H9 (cell line): ENCODE measurements at regions not wholly inside any gene's neighbourhood (a gene's known extent, or its start where the extent isn't known, plus 50 kb on each side); places are given as distances from the start of the nearest gene placed in this dataset.
A peak's percentile ranks its signal among the peaks of the same experiment; 100 is the strongest.

Experiments
- DNase-seq: peaks from one replicate; pipeline ENCODE4 v3.0.0-alpha.2; 2017
- H2AFZ ChIP-seq: one replicate; pipeline ENCODE4 v1.6.1; 2013; ENCODE audit warnings: mild to moderate bottlenecking, low read length, control low read depth, moderate library complexity
- H2AK5ac ChIP-seq: 2 replicates; pipeline ENCODE4 v1.6.1; 2013; ENCODE audit warnings: low read length, control low read depth, mixed read lengths; ENCODE audit not compliant: insufficient read length
- H2BK120ac ChIP-seq: one replicate; pipeline ENCODE4 v1.6.1; 2013; ENCODE audit warnings: low read depth, mild to moderate bottlenecking, low read length, control low read depth, inconsistent platforms; ENCODE audit not compliant: poor library complexity, severe bottlenecking
- H2BK12ac ChIP-seq: 2 replicates; pipeline ENCODE4 v1.6.1; 2013; ENCODE audit warnings: low read length, control low read depth, mixed read lengths, low read depth; ENCODE audit not compliant: insufficient read length
- H2BK15ac ChIP-seq: 2 replicates; pipeline ENCODE4 v1.6.1; 2013; ENCODE audit warnings: low read depth, low read length, control low read depth
- H2BK20ac ChIP-seq: one replicate; pipeline ENCODE4 v1.6.1; 2013; ENCODE audit warnings: low read depth, mild to moderate bottlenecking, low read length, control low read depth, inconsistent platforms; ENCODE audit not compliant: poor library complexity, severe bottlenecking
- H2BK5ac ChIP-seq: 2 replicates; pipeline ENCODE4 v1.6.1; 2013; ENCODE audit warnings: low read length, control low read depth, mixed read lengths; ENCODE audit not compliant: insufficient read length
- H3K14ac ChIP-seq: 2 replicates; pipeline ENCODE4 v1.6.1; 2013; ENCODE audit warnings: low read length, control low read depth; ENCODE audit not compliant: insufficient read depth
- H3K18ac ChIP-seq: 2 replicates; pipeline ENCODE4 v1.6.1; 2013; ENCODE audit warnings: low read depth, mild to moderate bottlenecking, mixed read lengths, low read length, control low read depth; ENCODE audit not compliant: insufficient read length
- H3K23ac ChIP-seq: 2 replicates; pipeline ENCODE4 v1.6.1; 2013; ENCODE audit warnings: low read length, control low read depth, mixed read lengths, low read depth; ENCODE audit not compliant: insufficient read length
- H3K23me2 ChIP-seq: 2 replicates; pipeline ENCODE4 v1.6.1; 2013; ENCODE audit warnings: low read depth, mild to moderate bottlenecking, mixed read lengths, low read length, control low read depth; ENCODE audit not compliant: insufficient read length, poor library complexity, severe bottlenecking
- H3K27ac ChIP-seq: 2 replicates; pipeline ENCODE4 v1.5.1; 2013; ENCODE audit warnings: low read length, control low read depth, mixed read lengths, low read depth; ENCODE audit not compliant: insufficient read length
- H3K27me3 ChIP-seq: 2 replicates; pipeline ENCODE4 v1.6.1; 2013; ENCODE audit warnings: low read length, control low read depth, inconsistent platforms; ENCODE audit not compliant: insufficient read depth
- H3K4ac ChIP-seq: 2 replicates; pipeline ENCODE4 v1.6.1; 2013; ENCODE audit warnings: low read depth, mild to moderate bottlenecking, control low read depth, inconsistent platforms, low read length, moderate library complexity
- H3K4me1 ChIP-seq: 2 replicates; pipeline ENCODE4 v1.6.1; 2013; ENCODE audit warnings: low read length, control low read depth, inconsistent platforms; ENCODE audit not compliant: insufficient read depth
- H3K4me2 ChIP-seq: 2 replicates; pipeline ENCODE4 v1.6.1; 2013; ENCODE audit warnings: low read length, control low read depth, mixed read lengths; ENCODE audit not compliant: insufficient read length, insufficient read depth
- H3K56ac ChIP-seq: 2 replicates; pipeline ENCODE4 v1.6.1; 2013; ENCODE audit warnings: low read depth, mild to moderate bottlenecking, mixed read lengths, low read length, control low read depth; ENCODE audit not compliant: insufficient read length
- H3K79me1 ChIP-seq: 2 replicates; pipeline ENCODE4 v1.6.1; 2013; ENCODE audit warnings: low read depth, mild to moderate bottlenecking, moderate library complexity, low read length, control low read depth, inconsistent platforms; ENCODE audit not compliant: insufficient read depth, poor library complexity, severe bottlenecking
- H3K79me2 ChIP-seq: 2 replicates; pipeline ENCODE4 v1.6.1; 2013; ENCODE audit warnings: low read length, control low read depth, inconsistent platforms; ENCODE audit not compliant: insufficient read depth
- H3K9ac ChIP-seq: 2 replicates; pipeline ENCODE4 v1.6.1; 2013; ENCODE audit warnings: low read length, control low read depth, mixed read lengths; ENCODE audit not compliant: insufficient read length; ENCODE audit errors: extremely low read depth
- H3K9me3 ChIP-seq: one replicate; pipeline ENCODE4 v1.6.1; 2013; ENCODE audit warnings: low read depth, low read length, inconsistent platforms; ENCODE audit not compliant: control insufficient read depth
- H3T11ph ChIP-seq: one replicate; pipeline ENCODE4 v1.6.1; 2013; ENCODE audit warnings: mild to moderate bottlenecking, low read length, control low read depth, inconsistent platforms
- H4K20me1 ChIP-seq: one replicate; pipeline ENCODE4 v1.6.1; 2013; ENCODE audit not compliant: control insufficient read depth, insufficient read length, insufficient read depth
- H4K5ac ChIP-seq: 2 replicates; pipeline ENCODE4 v1.6.1; 2013; ENCODE audit warnings: low read depth, mild to moderate bottlenecking, mixed read lengths, low read length, control low read depth; ENCODE audit not compliant: insufficient read length
- H4K8ac ChIP-seq: replicated peaks from 2 replicates; pipeline ENCODE4 v1.6.1; 2013; ENCODE audit warnings: low read length, control low read depth, mixed read lengths, low read depth; ENCODE audit not compliant: insufficient read length
- H4K91ac ChIP-seq: 2 replicates; pipeline ENCODE4 v1.6.1; 2013; ENCODE audit warnings: low read depth, mild to moderate bottlenecking, moderate library complexity, mixed read lengths, low read length, control low read depth; ENCODE audit not compliant: insufficient read length
- H3K27ac Mint-ChIP-seq, 3 experiments: 2 replicates in 2 of 3; 3 replicates in 1 of 3; pipeline ENCODE4 v1.8.0; 2020 to 2021; ENCODE audit warnings: mixed read lengths in 3 of 3, mild to moderate bottlenecking in 1 of 3, moderate library complexity in 1 of 3
- H3K27me3 Mint-ChIP-seq: 2 replicates; pipeline ENCODE4 v1.8.0; 2021; ENCODE audit warnings: low read depth, mild to moderate bottlenecking, moderate library complexity, mixed read lengths
- H3K36me3 Mint-ChIP-seq, 3 experiments: 2 replicates in 2 of 3; 3 replicates in 1 of 3; pipeline ENCODE4 v1.8.0; 2020 to 2021; ENCODE audit warnings: low read depth in 3 of 3, mixed read lengths in 3 of 3; ENCODE audit not compliant: insufficient read depth in 1 of 3
- H3K4me1 Mint-ChIP-seq, 2 experiments: 2 replicates each; pipeline ENCODE4 v1.8.0; 2020; ENCODE audit warnings: mixed read lengths in 2 of 2
- H3K4me3 Mint-ChIP-seq, 2 experiments: 2 replicates in 1 of 2; 3 replicates in 1 of 2; pipeline ENCODE4 v1.8.0; 2020 to 2021; ENCODE audit warnings: mild to moderate bottlenecking in 2 of 2, mixed read lengths in 2 of 2, moderate library complexity in 1 of 2
- H3K9me3 Mint-ChIP-seq, 2 experiments: 2 replicates in 1 of 2; 3 replicates in 1 of 2; pipeline ENCODE4 v1.8.0; 2020; ENCODE audit warnings: mild to moderate bottlenecking in 2 of 2, mixed read lengths in 2 of 2, moderate library complexity in 1 of 2
- CTCF ChIP-seq: fragments of 200-600 bp; sonication (generic); conservative IDR thresholded peaks from 3 replicates; pipeline ENCODE4 v1.8.0; 2021; ENCODE audit warnings: antibody characterized with exemption, mild to moderate bottlenecking
- WGBS: extraction: QIAGEN DNeasy Blood & Tissue Kit; methylation state at CpG from one replicate; pipeline ENCODE4 v1.1.7; 2013; ENCODE audit warnings: missing lambda C conversion rate, low lambda C conversion rate, mixed read lengths; ENCODE audit not compliant: insufficient read length; ENCODE audit errors: extremely low coverage; 5-methylcytosine and 5-hydroxymethylcytosine counted together

- no CpG with 5 or more reads among the region's 2 CpGs for WGBS
- no peak overlapping the region for H4K91ac ChIP-seq
- no peak for TF ChIP-seq CTCF
- no peaks in the 10 kb centered on the region for H3K79me2 ChIP-seq
- H4K8ac ChIP-seq, result no peak overlapping the region
- peaks cover 5 to 9% of the 10 kb centered on the region in 2 experiments for H3K4me1 Mint-ChIP-seq
- no peak overlapping the region for H3K4ac ChIP-seq
- H3K4me2 ChIP-seq, result no peak overlapping the region
- H2BK20ac ChIP-seq, result no peak overlapping the region
- no peaks in the 10 kb centered on the region for H3K23me2 ChIP-seq
- H3K9me3 ChIP-seq, result no peaks in the 10 kb centered on the region
- H3K9ac ChIP-seq, result no peak overlapping the region
- H3K27ac ChIP-seq, result no peak overlapping the region
- no peak overlapping the region for H2BK5ac ChIP-seq
- H3K27me3 Mint-ChIP-seq, result no peaks in the 10 kb centered on the region; the same call in 1 of the 2 replicates
- H3K23ac ChIP-seq, result no peak overlapping the region
- H3K18ac ChIP-seq, result no peak overlapping the region
- H2BK120ac ChIP-seq, result no peak overlapping the region
- H2AK5ac ChIP-seq, result no peak overlapping the region
- no peak overlapping the region for H2BK15ac ChIP-seq
- H4K20me1 ChIP-seq, result no peaks in the 10 kb centered on the region
- no peak for DNase-seq
- H3K56ac ChIP-seq, result no peak overlapping the region
- peaks cover 4% of the 10 kb centered on the region; the same call in 1 of the 2 replicates for H3K4me1 ChIP-seq
- no peak overlapping the region for H4K5ac ChIP-seq
- H3K4me3 Mint-ChIP-seq, result no peak overlapping the region; a peak in 1 of 5 replicates
- no peak overlapping the region for H3K14ac ChIP-seq
- peaks cover 0 to 2% (median 0%) of the 10 kb centered on the region in 3 experiments; a peak in 1 of 7 replicates for H3K36me3 Mint-ChIP-seq
- H2AFZ ChIP-seq, result no peak overlapping the region
- H3T11ph ChIP-seq, result no peak overlapping the region
- no peak overlapping the region for H2BK12ac ChIP-seq
- H3K27ac Mint-ChIP-seq, result peak overlapping the region in 2 of 3 experiments; percentile 14 to 40; a peak in 1 of 7 replicates
- peaks cover 0 to 13% of the 10 kb centered on the region in 2 experiments; a peak in 2 of 5 replicates for H3K9me3 Mint-ChIP-seq
- no peaks in the 10 kb centered on the region for H3K79me1 ChIP-seq
- no peaks in the 10 kb centered on the region for H3K27me3 ChIP-seq
Observed at GRCh38 chr5:154677921-154678320, 77.3 kb upstream of the LARP1 start.
